ENCODE measurements at regions not wholly inside any gene's neighbourhood (a gene's known extent, or its start where the extent isn't known, plus 50 kb on each side); places are given as distances from the start of the nearest gene placed in this dataset.
A peak's percentile ranks its signal among the peaks of the same experiment; 100 is the strongest.
"Not testable (repeated sequence)": the region's sequence is repeated elsewhere in the genome, so short reads cannot be mapped to it uniquely, and the experiment has no call there.

DNA sequence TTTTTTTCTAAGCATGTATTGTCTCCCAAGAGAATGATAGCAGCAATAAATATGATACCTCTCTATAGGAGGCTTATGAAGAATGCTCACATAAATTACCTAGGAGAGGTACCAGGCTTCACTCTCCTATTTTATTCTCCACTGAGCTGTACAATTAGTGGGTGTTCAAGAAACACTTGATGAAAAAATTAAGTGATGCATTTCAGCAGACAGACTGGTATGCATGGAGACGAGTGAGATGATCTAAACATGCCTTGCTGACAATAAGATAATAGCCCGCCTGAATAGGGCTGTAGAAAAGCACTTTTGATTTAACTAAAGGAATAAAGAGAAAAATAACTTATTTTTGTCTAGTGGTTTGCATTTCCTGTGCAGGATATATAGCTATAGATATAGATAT is 1449.7 kb downstream of the GATA3 start:
- DNase-seq, result no peak

GRCh38 chr10:9505546-9505945 is 1451.1 kb downstream of the GATA3 start:
- no peak for DNase-seq

DNA sequence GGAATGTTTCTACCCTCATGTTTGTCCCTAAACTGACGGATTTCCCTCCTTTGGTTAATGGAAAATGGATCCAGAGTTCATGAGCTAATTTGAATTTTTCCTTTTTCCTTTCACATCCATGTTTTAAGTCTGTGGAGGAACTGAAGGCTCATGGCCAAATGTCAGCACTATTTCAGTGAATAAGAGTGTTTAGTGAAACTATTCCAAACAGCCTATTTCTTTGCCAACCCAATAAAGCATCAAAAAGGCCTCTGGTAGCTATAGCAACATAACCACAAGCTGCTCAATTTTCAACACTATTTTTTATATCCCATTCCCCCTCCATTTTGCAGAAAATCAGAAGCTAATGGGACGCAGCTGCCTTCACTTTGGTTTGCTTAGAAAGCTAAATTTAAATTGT is 1454.1 kb downstream of the GATA3 start:
- no peak for DNase-seq

- peak in 1 of 2 experiments; percentile 27 for DNase-seq
Measured at GRCh38 chr10:9510626-9511025, 1456.1 kb downstream of the GATA3 start.

- no peak for DNase-seq
Measured at GRCh38 chr10:9515922-9516321, 1461.4 kb downstream of the GATA3 start.

DNA sequence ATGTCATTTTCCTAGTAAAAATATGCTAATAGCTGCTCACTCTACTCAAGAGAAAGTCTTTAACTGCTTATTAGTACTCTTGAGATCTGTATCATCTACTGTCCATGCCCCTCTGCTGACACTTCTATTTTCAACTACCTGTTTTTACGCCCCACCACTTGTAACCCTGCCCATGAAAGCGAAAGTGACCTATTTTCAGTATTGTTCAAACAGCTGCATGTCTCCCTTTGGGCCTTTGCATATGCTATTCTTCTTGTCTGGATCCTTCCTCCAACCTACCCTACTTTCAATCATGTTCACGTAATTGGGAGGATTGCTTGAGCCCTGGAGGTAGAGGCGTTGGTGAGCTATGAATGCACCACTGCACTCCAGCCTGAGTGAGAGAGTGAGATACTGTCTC is 1481.3 kb downstream of the GATA3 start:
- peak in 1 of 2 experiments; percentile 15 for DNase-seq

DNA sequence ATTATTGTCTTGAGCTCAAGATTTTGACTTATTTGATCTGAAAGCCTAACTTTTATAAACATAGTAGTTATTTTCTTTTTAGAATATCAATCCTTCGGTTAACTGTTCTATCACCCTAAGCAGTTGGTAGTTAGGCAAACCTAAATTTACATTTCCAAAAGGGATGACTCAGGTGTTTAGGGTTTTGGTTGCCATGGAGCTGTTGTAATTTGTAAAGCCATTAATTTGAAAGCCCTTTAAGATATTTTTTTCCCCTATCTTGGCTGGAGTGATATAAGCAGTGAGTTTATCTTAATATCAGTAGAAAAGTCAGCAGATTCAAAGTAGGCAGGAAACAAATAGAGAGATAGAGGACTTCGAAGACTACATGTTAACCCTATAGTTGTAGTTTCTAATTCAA is 1472.6 kb upstream of the CELF2 start:
- no peak for DNase-seq

DNA sequence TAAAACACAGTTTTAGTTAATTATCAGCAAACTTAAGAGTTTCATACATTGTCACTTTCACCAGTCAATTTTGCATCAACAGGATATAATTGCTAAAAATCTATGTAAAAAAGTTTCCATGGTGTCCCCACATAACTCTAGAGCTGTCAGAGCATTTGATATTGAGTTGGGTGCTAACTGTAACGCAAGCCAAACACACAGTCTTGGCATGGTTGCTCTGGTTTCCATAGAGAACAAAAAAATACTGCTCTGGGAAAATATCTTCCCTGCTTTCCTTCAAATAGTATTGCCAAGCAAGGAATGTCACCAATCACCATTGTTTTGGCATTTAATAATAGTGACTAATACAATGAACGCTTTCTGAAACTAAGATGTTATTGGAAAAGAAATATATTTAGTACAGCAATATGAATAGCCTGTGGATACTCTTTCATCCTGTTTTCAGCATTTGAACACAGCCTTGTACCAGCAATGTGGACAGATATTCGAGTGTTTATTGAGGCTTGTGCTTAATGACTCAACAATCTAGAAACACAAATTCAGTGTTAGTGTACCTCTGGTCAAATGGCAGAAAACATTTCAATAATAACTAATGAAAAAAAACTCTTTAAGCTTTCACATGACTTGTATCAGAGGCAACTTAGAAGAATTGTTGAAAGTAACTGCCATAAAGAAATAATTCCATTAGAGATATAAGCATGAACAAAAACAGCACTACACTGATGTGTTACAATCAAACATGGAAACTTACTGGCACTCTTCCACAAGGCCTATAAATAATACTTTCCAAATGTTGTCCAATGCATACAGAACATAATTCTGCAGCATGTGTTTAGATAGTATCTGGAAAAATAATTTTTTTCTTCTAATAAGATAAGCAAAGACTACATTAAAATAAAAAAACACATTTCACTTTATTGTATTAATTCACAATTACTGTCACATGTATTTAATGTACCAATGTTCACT is 1469.5 kb upstream of the CELF2 start:
- no peak for DNase-seq

DNA sequence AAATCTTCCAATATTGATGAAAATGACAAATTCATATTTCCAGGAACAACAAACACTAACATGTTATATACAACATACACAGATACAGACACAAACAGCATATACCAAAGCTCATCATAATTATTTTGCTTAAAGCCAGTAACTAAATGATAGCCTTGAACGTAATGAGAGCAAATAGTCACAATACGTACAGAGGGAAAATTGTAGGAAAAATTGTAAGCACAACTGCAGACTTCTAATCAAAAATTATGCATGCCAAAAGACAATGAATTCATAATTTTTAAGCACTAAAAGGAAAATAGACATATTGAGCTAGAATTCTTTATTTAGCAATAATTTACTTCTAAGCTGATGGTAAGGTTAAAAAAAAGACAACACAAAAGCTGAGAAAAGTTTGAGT is 1466.9 kb upstream of the CELF2 start:
- no peak for DNase-seq

DNA sequence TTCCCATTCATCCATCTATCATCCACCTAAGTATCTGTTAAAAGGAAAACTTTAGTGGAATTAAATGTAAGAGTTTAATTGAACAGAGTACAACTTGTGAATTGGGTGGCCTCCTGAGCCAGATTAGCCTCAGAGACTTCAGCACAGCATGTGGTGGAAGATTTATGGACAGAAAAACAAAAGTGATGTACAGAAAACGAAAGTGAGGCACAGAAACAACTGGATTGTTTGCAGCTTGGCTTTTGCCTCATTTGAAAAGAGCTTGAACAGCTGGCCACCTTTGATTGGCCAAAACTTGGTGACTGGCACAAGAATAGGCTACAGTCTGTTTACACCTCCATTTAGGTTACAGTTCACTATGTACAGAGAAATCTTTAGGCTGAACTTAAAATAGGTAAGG is 1463.4 kb upstream of the CELF2 start:
- DNase-seq, result no peak

- no peak for DNase-seq
Measured at GRCh38 chr10:9560976-9561375, 1456.7 kb upstream of the CELF2 start.

GRCh38 chr10:9561821-9562505 is 1455.7 kb upstream of the CELF2 start:
- DNase-seq, result no peak

GRCh38 chr10:9577746-9578145 is 1439.9 kb upstream of the CELF2 start:
- no peak for DNase-seq

DNA sequence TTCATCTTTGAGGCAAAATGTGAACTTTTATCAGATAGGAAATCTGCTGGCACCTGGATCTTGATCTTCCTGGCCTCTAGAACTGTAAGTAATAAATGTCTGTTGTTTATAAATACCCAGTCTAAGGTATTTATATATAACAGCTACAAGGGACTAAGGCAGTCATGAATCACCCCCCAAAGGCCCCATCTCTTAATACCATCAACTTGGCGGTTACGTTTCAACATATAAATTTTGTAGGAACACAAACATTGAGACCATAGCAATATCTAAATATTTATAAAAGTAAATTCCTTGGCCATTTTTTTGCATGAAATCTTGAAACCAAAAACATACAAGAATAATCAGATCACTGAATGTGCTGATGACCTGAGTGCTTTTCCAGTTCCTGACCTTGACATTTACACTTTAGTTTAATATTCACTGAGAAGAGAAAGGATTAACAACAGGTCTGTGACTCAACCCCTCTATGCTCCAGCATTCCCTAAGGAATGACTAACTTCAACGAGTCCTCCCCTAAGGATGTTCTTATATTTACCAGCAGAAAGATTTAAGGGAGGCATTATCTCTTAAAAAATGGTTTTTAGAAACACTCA is 1438.5 kb upstream of the CELF2 start:
- no peak for DNase-seq

DNA sequence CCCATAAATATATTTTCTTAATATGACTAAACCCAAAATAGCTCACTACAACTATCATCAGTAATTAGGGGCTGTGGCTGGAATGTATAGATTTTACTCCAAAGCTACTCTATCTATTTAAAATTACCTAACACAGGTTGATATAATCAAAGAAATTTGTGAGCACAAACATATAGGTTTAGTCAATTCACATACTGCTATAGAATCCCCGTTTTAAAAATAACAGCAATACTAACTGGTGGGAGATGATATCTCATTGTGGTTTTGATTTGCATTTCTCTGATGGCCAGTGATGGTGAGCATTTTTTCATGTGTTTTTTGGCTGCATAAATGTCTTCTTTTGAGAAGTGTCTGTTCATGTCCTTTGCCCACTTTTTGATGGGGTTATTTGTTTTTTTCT is 1434.9 kb upstream of the CELF2 start:
- not testable (repeated sequence) for DNase-seq

GRCh38 chr10:9596368-9596920 is 1421.2 kb upstream of the CELF2 start:
- DNase-seq, result no peak

GRCh38 chr10:9602998-9603397 is 1414.7 kb upstream of the CELF2 start:
- no peak for DNase-seq

DNA sequence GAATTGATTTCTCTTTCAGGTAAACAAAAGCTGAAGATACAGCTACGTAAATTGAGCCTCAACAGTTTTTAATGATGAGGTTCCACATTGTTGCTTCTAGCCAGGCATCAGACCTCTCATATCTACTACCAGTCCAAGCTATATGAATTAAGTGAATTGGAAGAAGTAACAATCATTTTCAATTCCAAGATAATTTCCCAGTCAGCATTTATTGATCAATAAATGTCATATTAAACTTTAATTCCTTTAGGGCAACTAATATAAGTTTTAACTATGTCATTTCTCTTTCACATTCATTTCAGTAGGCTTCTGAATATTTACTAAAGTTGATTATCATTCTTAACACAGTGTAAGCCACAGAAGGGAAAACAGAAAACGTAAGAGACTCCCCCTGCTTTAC is 1413.7 kb upstream of the CELF2 start:
- no peak for DNase-seq

DNA sequence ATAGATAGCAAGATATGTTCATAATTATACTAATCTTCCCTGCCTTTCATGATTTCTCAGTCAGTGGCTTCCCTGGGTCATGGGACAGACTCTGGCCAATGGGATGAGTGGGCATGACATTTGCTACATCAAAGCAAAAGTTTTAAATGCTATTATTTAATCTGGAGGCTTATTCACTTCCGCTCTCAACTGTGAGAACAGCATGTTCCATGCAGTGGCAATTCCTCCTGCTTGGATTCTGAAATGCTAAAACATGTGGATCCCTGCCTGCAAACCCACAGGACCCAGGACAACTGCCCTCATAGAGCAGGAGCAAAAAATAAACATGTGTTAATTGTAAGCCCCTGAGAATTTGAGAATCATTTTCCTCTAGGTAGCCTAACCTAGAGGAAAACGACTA is 1412.4 kb upstream of the CELF2 start:
- DNase-seq, result no peak

DNA sequence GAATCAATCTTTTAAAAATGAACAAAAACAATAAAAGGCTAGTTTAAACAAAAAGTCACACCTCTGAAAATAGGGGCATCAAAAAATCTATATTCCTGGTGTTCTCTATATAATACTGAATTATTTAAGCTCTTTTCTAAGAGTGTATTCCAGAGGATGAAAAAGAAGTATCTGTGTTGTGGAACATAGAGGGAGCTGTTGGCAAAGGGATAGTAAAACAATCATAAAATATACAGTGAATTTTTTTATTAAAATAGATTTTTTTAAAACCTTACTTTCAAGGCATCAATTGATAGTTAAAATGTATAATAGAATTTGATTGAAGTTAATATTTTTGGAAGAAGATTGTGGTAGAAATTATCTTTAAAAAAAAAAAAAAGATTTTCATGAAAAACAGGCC is 1409.1 kb upstream of the CELF2 start:
- DNase-seq, result peak in 1 of 2 experiments; percentile 24

DNA sequence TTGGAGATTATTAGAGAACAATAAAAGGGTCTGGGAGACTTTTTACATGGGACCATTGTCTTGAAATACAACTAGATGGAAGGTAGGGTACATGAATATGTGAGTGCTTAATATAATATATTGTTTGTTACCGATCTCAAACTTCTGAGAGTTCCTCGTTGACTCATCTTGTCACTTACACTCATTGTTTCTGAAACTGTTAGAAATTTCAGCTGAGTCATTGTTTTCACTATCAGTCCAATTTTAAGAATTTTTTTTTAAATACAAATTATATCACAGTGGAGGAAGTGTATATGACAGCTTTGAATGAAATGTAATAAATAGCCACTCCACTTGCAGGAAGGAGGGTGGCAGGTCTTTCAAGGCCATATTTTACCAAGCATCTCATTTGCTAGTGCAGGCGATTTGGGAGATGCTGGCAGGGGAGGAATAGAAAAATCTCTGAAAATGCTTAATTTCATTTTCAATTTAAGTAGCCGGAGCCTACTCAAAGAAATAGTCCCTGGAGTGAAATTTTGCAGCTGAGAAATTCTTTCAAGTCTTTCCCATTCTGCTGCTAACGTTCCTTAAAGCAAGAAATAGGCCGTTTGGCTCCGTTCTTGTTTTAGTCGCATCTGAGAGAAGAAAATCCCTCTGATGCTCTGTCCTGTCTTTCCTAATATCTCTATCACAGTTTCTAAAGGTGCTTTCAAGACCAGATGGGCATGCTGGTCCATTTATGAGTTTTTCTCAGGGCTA is 1404.2 kb upstream of the CELF2 start:
- no peak for DNase-seq

- no peak for DNase-seq
Measured at GRCh38 chr10:9615189-9615588, 1402.5 kb upstream of the CELF2 start.

DNA sequence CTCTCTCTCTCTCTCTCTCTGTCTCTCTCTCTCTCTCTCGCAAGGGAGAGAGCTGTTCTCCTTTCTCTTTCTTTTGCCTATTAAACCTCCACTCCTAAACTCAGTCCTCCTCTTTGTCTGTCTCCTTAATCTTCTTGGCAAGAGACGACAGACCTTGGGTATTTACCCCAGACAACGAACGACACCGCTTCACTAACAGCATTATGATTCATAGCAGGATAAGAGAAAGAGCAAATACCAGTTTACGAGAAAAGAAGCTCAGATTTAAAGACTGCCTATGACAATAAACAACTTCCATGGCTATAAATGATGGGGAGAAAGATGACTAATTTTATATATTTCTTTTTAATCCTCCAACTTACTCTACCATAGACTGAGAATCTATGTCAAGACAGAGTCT is 1396.5 kb upstream of the CELF2 start:
- no peak for DNase-seq

Data from NCI-H526 (cell line).